ENCODE measurements at regions not wholly inside any gene's neighbourhood (a gene's known extent, or its start where the extent isn't known, plus 50 kb on each side); places are given as distances from the start of the nearest gene placed in this dataset.

- TF ChIP-seq, protein P1, sequence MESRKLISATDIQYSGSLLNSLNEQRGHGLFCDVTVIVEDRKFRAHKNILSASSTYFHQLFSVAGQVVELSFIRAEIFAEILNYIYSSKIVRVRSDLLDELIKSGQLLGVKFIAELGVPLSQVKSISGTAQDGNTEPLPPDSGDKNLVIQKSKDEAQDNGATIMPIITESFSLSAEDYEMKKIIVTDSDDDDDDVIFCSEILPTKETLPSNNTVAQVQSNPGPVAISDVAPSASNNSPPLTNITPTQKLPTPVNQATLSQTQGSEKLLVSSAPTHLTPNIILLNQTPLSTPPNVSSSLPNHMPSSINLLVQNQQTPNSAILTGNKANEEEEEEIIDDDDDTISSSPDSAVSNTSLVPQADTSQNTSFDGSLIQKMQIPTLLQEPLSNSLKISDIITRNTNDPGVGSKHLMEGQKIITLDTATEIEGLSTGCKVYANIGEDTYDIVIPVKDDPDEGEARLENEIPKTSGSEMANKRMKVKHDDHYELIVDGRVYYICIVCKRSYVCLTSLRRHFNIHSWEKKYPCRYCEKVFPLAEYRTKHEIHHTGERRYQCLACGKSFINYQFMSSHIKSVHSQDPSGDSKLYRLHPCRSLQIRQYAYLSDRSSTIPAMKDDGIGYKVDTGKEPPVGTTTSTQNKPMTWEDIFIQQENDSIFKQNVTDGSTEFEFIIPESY (IDR thresholded peaks at IDR 0.05; ENCODE audit: extremely low read depth, insufficient replicate concordance, low read length), result no peak
- TF ChIP-seq EZH2 (IDR thresholded peaks at IDR 0.05), result no peak
- TF ChIP-seq, protein P2, sequence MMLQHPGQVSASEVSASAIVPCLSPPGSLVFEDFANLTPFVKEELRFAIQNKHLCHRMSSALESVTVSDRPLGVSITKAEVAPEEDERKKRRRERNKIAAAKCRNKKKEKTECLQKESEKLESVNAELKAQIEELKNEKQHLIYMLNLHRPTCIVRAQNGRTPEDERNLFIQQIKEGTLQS (IDR thresholded peaks at IDR 0.05), result no peak
- TF ChIP-seq ZFX (IDR thresholded peaks at IDR 0.05), result no peak
These were observed 178.0 kb upstream of the DAPK1 start (continued) for GRCh38 chr9:87319656-87320055.

GRCh38 chr9:87320146-87320884 is 177.4 kb upstream of the DAPK1 start:
- Histone ChIP-seq H3K4me1 (ENCODE audit: control insufficient read depth in 1 of 2, insufficient read depth in 2 of 2, low read length in 2 of 2) (no peaks in the 10 kb centered on the region), H3K4me3 (replicated peaks in 1 of 2; ENCODE audit: low read depth in 1 of 2, low read length in 2 of 2) (no peak overlapping the region), H4K20me1 (ENCODE audit: insufficient read depth) (no peaks in the 10 kb centered on the region), H2AFZ (ENCODE audit: low read depth, low read length, poor library complexity, severe bottlenecking) (no peak overlapping the region), H3K27me3 (ENCODE audit: insufficient read depth, low read length) (0 out of 2 replicates have a peak, but pooled peaks cover 4% of the 10 kb centered on the region), H3K9me3 (ENCODE audit: control insufficient read depth in 1 of 2, insufficient read depth in 1 of 2, low read depth in 1 of 2, low read length in 2 of 2) (no peaks in the 10 kb centered on the region), H3K79me2 (ENCODE audit: insufficient read depth, low read length) (no peaks in the 10 kb centered on the region), H3K27ac (ENCODE audit: low read depth, low read length) (no peak overlapping the region), H3K4me2 (ENCODE audit: low read length) (no peak overlapping the region), H3K9ac (ENCODE audit: low read length) (no peak overlapping the region), H3K36me3 (ENCODE audit: control insufficient read depth in 1 of 2, insufficient read depth in 2 of 2, low read length in 2 of 2) (no peaks in the 10 kb centered on the region), H3K9me2 (ENCODE audit: insufficient read depth) (no peaks in the 10 kb centered on the region)
- DNase-seq (ENCODE audit: low read depth, low spot score) (no peak), ATAC-seq (no peak)
- POLR2A ChIA-PET, result no interaction called here
- intact Hi-C loops (cut with micrococcal nuclease), result loop anchor here (5.0 to 10.0 kb wide), 4 partner anchors 206 to 1496 kb away; no protein-coding TSS in a partner anchor
- RAD21 ChIA-PET (ENCODE audit: low non-redundant PET in 1 of 2, low total read pairs in 2 of 2, uncharacterized antibody in 2 of 2, unreplicated experiment in 2 of 2), result no interaction called here
- CTCF ChIA-PET, result no interaction called here
- no peak for TF ChIP-seq SP1 (IDR thresholded peaks at IDR 0.05; ENCODE audit: low read depth)
- TF ChIP-seq, protein P1 (IDR thresholded peaks at IDR 0.05; ENCODE audit: extremely low read depth, insufficient replicate concordance, low read length), result no peak
- no peak for TF ChIP-seq JUND (IDR thresholded peaks at IDR 0.05)
- no peak for TF ChIP-seq SRF (IDR thresholded peaks at IDR 0.05; ENCODE audit: low read depth)
- no peak for TF ChIP-seq ZNF274 (IDR thresholded peaks at IDR 0.05; ENCODE audit: low read depth, low read length)
- no peak for TF ChIP-seq EZH2phosphoT487 (IDR thresholded peaks at IDR 0.05; ENCODE audit: borderline replicate concordance)
- no peak for TF ChIP-seq CEBPB (IDR thresholded peaks at IDR 0.05; ENCODE audit: low read depth)
- no peak for TF ChIP-seq MAX (IDR thresholded peaks at IDR 0.05)
- no peak for TF ChIP-seq FOSL1 (IDR thresholded peaks at IDR 0.05; ENCODE audit: low read depth)
- TF ChIP-seq RAD21 (IDR thresholded peaks at IDR 0.05; ENCODE audit: low read depth), result no peak
- TF ChIP-seq ZFX (IDR thresholded peaks at IDR 0.05), result no peak
- no peak for TF ChIP-seq YY1 (IDR thresholded peaks at IDR 0.05; ENCODE audit: extremely low read depth, insufficient replicate concordance, low read depth, low read length)
- no peak for TF ChIP-seq SIN3A (IDR thresholded peaks at IDR 0.05; ENCODE audit: low read depth)
- TF ChIP-seq ELF1 (IDR thresholded peaks at IDR 0.05; ENCODE audit: borderline replicate concordance, low read depth), result no peak
- no peak for TF ChIP-seq POLR2A (IDR thresholded peaks at IDR 0.05; ENCODE audit: borderline replicate concordance, extremely low read depth, insufficient read depth, insufficient read length)
- TF ChIP-seq, protein P2 (IDR thresholded peaks at IDR 0.05), result no peak
- no peak for TF ChIP-seq TCF7L2 (IDR thresholded peaks at IDR 0.05; ENCODE audit: borderline replicate concordance, extremely low read depth, insufficient read depth, insufficient read length)
- no TSS peak for BruUV-seq (replicated peaks)

Data from HCT116 (cell line).